ENCODE measurements at regions not wholly inside any gene's neighbourhood (a gene's known extent, or its start where the extent isn't known, plus 50 kb on each side); places are given as distances from the start of the nearest gene placed in this dataset.

DNA sequence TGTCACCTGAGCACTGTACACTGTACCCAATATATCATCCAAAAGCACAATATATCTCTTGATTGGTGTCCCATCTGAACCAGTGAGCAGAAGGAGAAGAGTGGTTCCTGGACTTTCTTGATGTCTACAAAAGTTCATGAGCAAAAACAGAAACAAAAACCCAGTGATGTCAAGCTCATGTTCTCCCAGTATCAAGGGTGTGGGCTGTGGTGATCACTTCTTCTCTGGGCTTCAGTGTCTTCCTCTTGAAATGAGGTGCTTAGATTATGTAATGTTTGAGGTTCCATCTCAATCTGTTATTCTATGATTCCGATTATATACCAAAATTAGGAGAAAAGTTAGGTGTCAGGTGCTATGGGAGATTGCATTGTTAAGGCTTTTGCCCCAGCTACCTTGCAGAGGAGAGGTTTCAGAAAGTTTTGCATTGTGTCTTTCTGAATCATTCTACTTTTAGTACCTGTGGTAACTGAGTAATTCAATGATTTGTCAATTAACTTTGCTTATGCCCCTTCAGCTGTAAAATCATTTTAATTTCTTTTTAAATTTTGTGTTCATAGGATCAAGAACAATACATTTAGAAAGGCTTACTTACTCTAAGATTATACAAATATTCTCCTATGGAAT, 122.0 kb upstream of the EOMES start:
- no peaks in the 10 kb centered on the region for H3K27me3 ChIP-seq
- H3K27ac ChIP-seq, result no peak overlapping the region
- no peak for ATAC-seq
- WGBS, 4 donors, result 65 to 75% (median 71%) methylated on average over 1 of the region's 1 CpG
- DNase-seq, result no peak
- H3K4me3 ChIP-seq, result no peak overlapping the region
- no peak for TF ChIP-seq POLR2A (IDR thresholded peaks at IDR 0.05)
- intact Hi-C loops (cut with DNase I), result no loop called here
- H3K4me1 ChIP-seq, result no peaks in the 10 kb centered on the region
- H3K36me3 ChIP-seq, result no peaks in the 10 kb centered on the region
- H3K9me3 ChIP-seq, result no peaks in the 10 kb centered on the region

DNA sequence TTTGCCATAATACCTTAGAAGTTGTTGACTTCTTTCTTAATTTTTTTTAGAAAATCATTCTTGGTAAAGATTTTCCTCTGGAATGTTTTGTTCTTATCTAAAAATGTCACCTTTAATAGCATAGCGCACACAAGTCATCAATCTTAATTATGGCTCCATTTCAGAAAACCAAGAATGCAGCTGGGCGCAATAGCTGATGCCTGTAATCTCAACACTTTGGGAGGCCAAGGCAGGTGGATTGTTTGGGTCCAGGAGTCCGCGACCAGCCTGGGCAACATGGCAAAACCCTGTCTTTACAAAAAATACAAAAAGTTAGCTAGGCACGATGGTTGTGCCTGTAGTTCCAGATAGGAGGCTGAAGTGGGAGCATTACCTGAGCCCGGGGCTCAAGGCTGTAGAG, 125.6 kb upstream of the EOMES start:
- WGBS, 4 donors, result 64 to 71% (median 65%) methylated on average over 6 of the region's 6 CpGs
- DNase-seq (no peak), ATAC-seq (no peak)
- Histone ChIP-seq H3K9me3 (peaks cover 0 to 5% (median 0%) of the 10 kb centered on the region in 12 donors), H3K36me3 (no peaks in the 10 kb centered on the region), H3K27me3 (peaks cover 0 to 7% (median 0%) of the 10 kb centered on the region in 9 donors), H3K27ac (no peak overlapping the region), H3K4me3 (no peak overlapping the region), H3K4me1 (no peaks in the 10 kb centered on the region)
- intact Hi-C loops (cut with DNase I), result no loop called here
- TF ChIP-seq POLR2A (IDR thresholded peaks at IDR 0.05), result no peak
- TF ChIP-seq, protein P1, sequence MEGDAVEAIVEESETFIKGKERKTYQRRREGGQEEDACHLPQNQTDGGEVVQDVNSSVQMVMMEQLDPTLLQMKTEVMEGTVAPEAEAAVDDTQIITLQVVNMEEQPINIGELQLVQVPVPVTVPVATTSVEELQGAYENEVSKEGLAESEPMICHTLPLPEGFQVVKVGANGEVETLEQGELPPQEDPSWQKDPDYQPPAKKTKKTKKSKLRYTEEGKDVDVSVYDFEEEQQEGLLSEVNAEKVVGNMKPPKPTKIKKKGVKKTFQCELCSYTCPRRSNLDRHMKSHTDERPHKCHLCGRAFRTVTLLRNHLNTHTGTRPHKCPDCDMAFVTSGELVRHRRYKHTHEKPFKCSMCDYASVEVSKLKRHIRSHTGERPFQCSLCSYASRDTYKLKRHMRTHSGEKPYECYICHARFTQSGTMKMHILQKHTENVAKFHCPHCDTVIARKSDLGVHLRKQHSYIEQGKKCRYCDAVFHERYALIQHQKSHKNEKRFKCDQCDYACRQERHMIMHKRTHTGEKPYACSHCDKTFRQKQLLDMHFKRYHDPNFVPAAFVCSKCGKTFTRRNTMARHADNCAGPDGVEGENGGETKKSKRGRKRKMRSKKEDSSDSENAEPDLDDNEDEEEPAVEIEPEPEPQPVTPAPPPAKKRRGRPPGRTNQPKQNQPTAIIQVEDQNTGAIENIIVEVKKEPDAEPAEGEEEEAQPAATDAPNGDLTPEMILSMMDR (IDR thresholded peaks at IDR 0.05), result no peak

DNA sequence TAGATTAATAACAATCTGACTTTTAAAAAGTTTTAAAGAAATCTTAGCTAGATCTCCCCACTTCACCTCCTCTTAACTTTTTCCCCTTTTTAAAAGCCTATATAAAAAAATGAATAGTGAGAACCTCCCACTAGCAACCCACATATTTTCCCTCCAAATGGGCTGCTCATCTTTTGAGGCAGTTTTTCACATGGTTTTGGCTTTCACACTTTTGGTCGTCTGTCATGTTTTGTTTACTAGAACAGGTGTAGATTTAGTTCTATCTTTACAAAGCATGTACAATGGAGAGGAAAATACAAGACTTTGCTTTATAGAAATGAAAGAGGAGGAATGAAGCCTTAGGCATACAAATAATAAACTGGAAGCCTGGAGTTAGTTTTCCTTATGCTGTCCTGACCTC, 126.7 kb upstream of the EOMES start:
- H3K27ac ChIP-seq, result no peak overlapping the region
- no peaks in the 10 kb centered on the region for H3K36me3 ChIP-seq
- ATAC-seq (no peak), DNase-seq (no peak)
- peaks cover 0 to 14% (median 2%) of the 10 kb centered on the region in 12 donors for H3K9me3 ChIP-seq
- no peak for TF ChIP-seq POLR2A (IDR thresholded peaks at IDR 0.05)
- TF ChIP-seq, protein P1 (IDR thresholded peaks at IDR 0.05), result no peak
- no peaks in the 10 kb centered on the region for H3K4me1 ChIP-seq
- intact Hi-C loops (cut with DNase I), result no loop called here
- WGBS, 4 donors, result 56 to 72% (median 61%) methylated on average over 1 of the region's 1 CpG
- no peak overlapping the region for H3K4me3 ChIP-seq
- peaks cover 0 to 7% (median 0%) of the 10 kb centered on the region in 9 donors for H3K27me3 ChIP-seq

DNA sequence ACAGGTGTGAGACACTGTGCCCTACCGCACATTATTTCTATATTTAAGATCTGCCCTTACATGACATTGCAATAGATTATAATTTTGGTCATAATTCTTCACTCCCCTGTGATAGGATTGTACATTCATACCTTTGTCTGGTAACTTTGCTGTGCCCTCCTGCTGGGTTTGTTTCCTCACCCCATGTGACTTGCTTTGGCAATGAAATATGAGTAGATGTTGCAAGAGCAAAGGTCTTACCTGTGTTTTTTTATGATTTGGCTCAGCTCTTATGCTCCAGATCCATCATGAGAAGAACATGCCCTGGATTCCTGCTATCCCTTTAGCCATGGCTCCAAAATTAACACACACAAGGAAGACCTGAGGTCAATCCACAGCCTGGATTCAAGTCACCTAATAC, 137.7 kb upstream of the EOMES start:
- 85 to 95% (median 91%) methylated on average over 1 of the region's 1 CpG for WGBS, 4 donors
- DNase-seq (no peak), ATAC-seq (no peak)
- Histone ChIP-seq H3K4me1 (no peaks in the 10 kb centered on the region), H3K9me3 (peaks cover 0 to 38% (median 2%) of the 10 kb centered on the region in 12 donors), H3K36me3 (no peaks in the 10 kb centered on the region), H3K27me3 (no peaks in the 10 kb centered on the region), H3K27ac (no peak overlapping the region), H3K4me3 (no peak overlapping the region)
- intact Hi-C loops (cut with DNase I), result no loop called here
- TF ChIP-seq, protein P1 (IDR thresholded peaks at IDR 0.05), result no peak
- no peak for TF ChIP-seq POLR2A (IDR thresholded peaks at IDR 0.05)

All from heart left ventricle (tissue), 16 donors.